Fibroblast of villous mesenchyme (primary cell): ENCODE measurements at regions not wholly inside any gene's neighbourhood (a gene's known extent, or its start where the extent isn't known, plus 50 kb on each side); places are given as distances from the start of the nearest gene placed in this dataset.
"Not testable (repeated sequence)": the region's sequence is repeated elsewhere in the genome, so short reads cannot be mapped to it uniquely, and the experiment has no call there.

Source experiments
- DNase-seq: peaks from one replicate; pipeline ENCODE4 v3.0.0-alpha.2; 2010; ENCODE audit warnings: low read depth
- H3K4me3 ChIP-seq: 2 replicates; pipeline ENCODE4 v1.5.1; 2011; ENCODE audit warnings: low read depth, mild to moderate bottlenecking, low read length
- CTCF ChIP-seq: IDR thresholded peaks from 2 replicates; pipeline ENCODE4 v1.5.1; 2012; ENCODE audit warnings: low read depth, mild to moderate bottlenecking, low read length; ENCODE audit not compliant: insufficient read depth

- TF ChIP-seq CTCF = no peak
- H3K4me3 ChIP-seq = no peak overlapping the region
- DNase-seq = no peak
Measured at GRCh38 chr7:131683536-131684125, 127.2 kb upstream of the PODXL start.

- DNase-seq = no peak
- TF ChIP-seq CTCF = no peak
- H3K4me3 ChIP-seq = no peak overlapping the region
Measured at GRCh38 chr7:131681961-131682360, 125.5 kb upstream of the PODXL start.

- not testable (repeated sequence) for DNase-seq, H3K4me3 ChIP-seq
Measured at GRCh38 chr7:131679071-131679470, 122.6 kb upstream of the PODXL start.

GRCh38 chr7:131676850-131677249 lies 120.4 kb upstream of the PODXL start:
- H3K4me3 ChIP-seq, DNase-seq: not testable (repeated sequence)

- TF ChIP-seq CTCF = no peak
- H3K4me3 ChIP-seq = no peak overlapping the region
- DNase-seq = no peak
Measured at GRCh38 chr7:131674131-131674530, 117.7 kb upstream of the PODXL start.

GRCh38 chr7:131673576-131673975 lies 117.1 kb upstream of the PODXL start:
- no peak overlapping the region for H3K4me3 ChIP-seq
- no peak for TF ChIP-seq CTCF
- no peak for DNase-seq

- TF ChIP-seq CTCF = no peak
- DNase-seq = no peak
- no peak overlapping the region for H3K4me3 ChIP-seq
Measured at GRCh38 chr7:131670406-131670805, 114.0 kb upstream of the PODXL start.

GRCh38 chr7:131667699-131668098 lies 111.3 kb upstream of the PODXL start:
- TF ChIP-seq CTCF = no peak
- H3K4me3 ChIP-seq = no peak overlapping the region
- DNase-seq = no peak
